OCI-LY7 (cell line): ENCODE measurements at regions not wholly inside any gene's neighbourhood (a gene's known extent, or its start where the extent isn't known, plus 50 kb on each side); places are given as distances from the start of the nearest gene placed in this dataset.

Experiments
- BruUV-seq: library from RNA; stranded (reverse); fragments of 400-500 nt; replicated peaks from 2 replicates; lab custom pipeline; 2021; lab: Mats Ljungman, UMichigan
- CTCF ChIA-PET: fragments of 300-600 bp; sonication (Branson Sonifier 250); formaldehyde crosslinking; loops from one replicate; lab custom pipeline; 2022; ENCODE audit warnings: antibody characterized with exemption; ENCODE audit not compliant: unreplicated experiment; lab: Charles Lee
- POLR2A ChIA-PET: fragments of 300-600 bp; sonication (Branson Sonifier 250); formaldehyde crosslinking; loops from one replicate; lab custom pipeline; 2022; ENCODE audit warnings: antibody characterized with exemption; lab: Charles Lee
- DNase-seq: peaks from one replicate; pipeline ENCODE4 v3.0.0-alpha.2; 2015; ENCODE audit warnings: low spot score
- H2AFZ ChIP-seq: fragments of 200-600 bp; sonication (generic), shearing (Covaris generic); 2 replicates; pipeline ENCODE4 v1.6.1; 2014; ENCODE audit warnings: mild to moderate bottlenecking, antibody characterized with exemption, low read length, moderate library complexity
- H3K27ac ChIP-seq: fragments of 200-600 bp; sonication (generic); 2 replicates; pipeline ENCODE4 v1.5.1; 2014; ENCODE audit warnings: mixed run types, low read depth, mild to moderate bottlenecking, moderate library complexity, low read length, inconsistent platforms; ENCODE audit not compliant: poor library complexity, severe bottlenecking
- H3K36me3 ChIP-seq: fragments of 200-600 bp; sonication (generic); 2 replicates; pipeline ENCODE4 v1.6.1; 2014; ENCODE audit warnings: mild to moderate bottlenecking, antibody characterized with exemption, low read length, moderate library complexity, mixed read lengths; ENCODE audit not compliant: insufficient read depth
- H3K4me1 ChIP-seq: fragments of 200-600 bp; sonication (generic); 2 replicates; pipeline ENCODE4 v1.5.1; 2014; ENCODE audit warnings: mild to moderate bottlenecking, low read length; ENCODE audit not compliant: insufficient read depth, poor library complexity, severe bottlenecking
- H3K4me2 ChIP-seq: fragments of 200-600 bp; sonication (generic); 2 replicates; pipeline ENCODE4 v1.6.1; 2014; ENCODE audit warnings: mild to moderate bottlenecking, low read length
- H3K4me3 ChIP-seq: fragments of 200-600 bp; sonication (generic); 2 replicates; pipeline ENCODE4 v1.5.1; 2014; ENCODE audit warnings: mild to moderate bottlenecking, low read depth, low read length; ENCODE audit not compliant: poor library complexity, severe bottlenecking
- H3K79me2 ChIP-seq: fragments of 200-600 bp; sonication (generic); 2 replicates; pipeline ENCODE4 v1.6.1; 2016; ENCODE audit warnings: low read depth, mild to moderate bottlenecking, low read length, moderate library complexity, mixed read lengths; ENCODE audit not compliant: insufficient read depth
- H3K9me2 ChIP-seq: fragments of 200-600 bp; sonication (generic); 2 replicates; pipeline ENCODE4 v1.6.1; 2016; ENCODE audit warnings: mild to moderate bottlenecking, low read length, mixed read lengths; ENCODE audit not compliant: insufficient read depth
- H3K9me3 ChIP-seq: fragments of 200-600 bp; sonication (generic); 2 replicates; pipeline ENCODE4 v1.6.1; 2014; ENCODE audit warnings: mild to moderate bottlenecking, mixed run types, low read length, mixed read lengths
- H4K20me1 ChIP-seq: fragments of 200-600 bp; sonication (generic); 2 replicates; pipeline ENCODE4 v1.6.1; 2014; ENCODE audit warnings: mild to moderate bottlenecking, antibody characterized with exemption, low read length, moderate library complexity, mixed read lengths; ENCODE audit not compliant: insufficient read depth
- EZH2phosphoT487 ChIP-seq: fragments of 200-600 bp; sonication (generic); IDR thresholded peaks from 2 replicates; pipeline ENCODE4 v1.6.1; 2018; ENCODE audit warnings: low read depth, borderline replicate concordance, mild to moderate bottlenecking, mixed run types, antibody characterized with exemption, low read length, moderate library complexity, mixed read lengths
- intact Hi-C: fragments of 100-400 bp; cut with micrococcal nuclease; formaldehyde crosslinking; loops from one replicate; pipeline ENCODE4 v1.10.0; 2022; ENCODE audit not compliant: unreplicated experiment
- TF ChIP-seq, protein P1 (sequence below): fragments of 200-600 bp; sonication (generic); conservative IDR thresholded peaks from 2 replicates; pipeline ENCODE4 v1.5.1; 2014; ENCODE audit warnings: mild to moderate bottlenecking, antibody characterized with exemption, low read length, moderate library complexity, mixed read lengths

DNA sequence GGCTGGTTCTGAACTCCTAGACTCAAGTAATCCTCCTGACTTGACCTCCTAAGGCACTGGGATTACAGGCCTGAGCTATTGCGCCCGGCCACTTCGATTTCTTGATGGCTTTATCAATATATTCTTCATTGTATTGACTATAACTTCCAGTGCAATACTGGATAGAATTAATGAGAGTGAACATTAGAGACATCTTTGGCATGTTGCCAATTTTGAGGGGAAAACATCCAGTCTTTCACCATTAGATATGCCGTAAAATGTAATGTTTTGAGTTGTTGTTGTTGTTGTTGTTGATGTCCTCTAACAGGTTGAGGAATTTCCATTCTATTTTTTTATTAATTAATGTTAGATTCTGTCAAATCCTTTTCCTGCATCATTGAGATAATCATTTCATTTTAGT, 578.9 kb downstream of the ZWINT start:
- Histone ChIP-seq H3K79me2 (no peaks in the 10 kb centered on the region), H3K9me2 (no peaks in the 10 kb centered on the region), H2AFZ (no peak overlapping the region), H4K20me1 (no peaks in the 10 kb centered on the region), H3K4me2 (no peak overlapping the region), H3K36me3 (no peaks in the 10 kb centered on the region), H3K9me3 (no peaks in the 10 kb centered on the region), H3K4me1 (no peaks in the 10 kb centered on the region), H3K27ac (no peak overlapping the region), H3K4me3 (no peak overlapping the region)
- TF ChIP-seq EZH2phosphoT487, result no peak
- TF ChIP-seq, protein P1, sequence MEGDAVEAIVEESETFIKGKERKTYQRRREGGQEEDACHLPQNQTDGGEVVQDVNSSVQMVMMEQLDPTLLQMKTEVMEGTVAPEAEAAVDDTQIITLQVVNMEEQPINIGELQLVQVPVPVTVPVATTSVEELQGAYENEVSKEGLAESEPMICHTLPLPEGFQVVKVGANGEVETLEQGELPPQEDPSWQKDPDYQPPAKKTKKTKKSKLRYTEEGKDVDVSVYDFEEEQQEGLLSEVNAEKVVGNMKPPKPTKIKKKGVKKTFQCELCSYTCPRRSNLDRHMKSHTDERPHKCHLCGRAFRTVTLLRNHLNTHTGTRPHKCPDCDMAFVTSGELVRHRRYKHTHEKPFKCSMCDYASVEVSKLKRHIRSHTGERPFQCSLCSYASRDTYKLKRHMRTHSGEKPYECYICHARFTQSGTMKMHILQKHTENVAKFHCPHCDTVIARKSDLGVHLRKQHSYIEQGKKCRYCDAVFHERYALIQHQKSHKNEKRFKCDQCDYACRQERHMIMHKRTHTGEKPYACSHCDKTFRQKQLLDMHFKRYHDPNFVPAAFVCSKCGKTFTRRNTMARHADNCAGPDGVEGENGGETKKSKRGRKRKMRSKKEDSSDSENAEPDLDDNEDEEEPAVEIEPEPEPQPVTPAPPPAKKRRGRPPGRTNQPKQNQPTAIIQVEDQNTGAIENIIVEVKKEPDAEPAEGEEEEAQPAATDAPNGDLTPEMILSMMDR, result no peak
- no TSS peak for BruUV-seq
- intact Hi-C loops, result no loop called here
- ChIA-PET POLR2A (no interaction called here), CTCF (no interaction called here)
- no peak for DNase-seq

DNA sequence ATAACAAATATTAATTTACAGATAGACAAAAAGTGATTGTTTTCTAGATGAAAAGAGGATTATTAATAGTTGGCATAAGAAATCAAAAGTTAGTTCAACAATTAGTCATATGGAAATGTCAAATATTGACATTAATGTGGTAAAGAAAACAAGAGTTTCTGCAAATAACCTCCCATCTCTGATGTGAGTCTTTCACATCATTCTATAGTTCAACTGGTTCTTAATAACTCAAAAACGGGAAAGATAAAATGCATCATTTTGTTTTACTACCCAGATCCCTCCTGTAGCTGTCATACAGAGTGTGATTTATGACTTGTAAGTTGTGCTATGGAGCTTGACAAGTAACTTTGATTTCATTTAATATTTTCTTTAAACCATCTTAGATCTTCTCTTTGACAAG, 594.8 kb downstream of the ZWINT start:
- Histone ChIP-seq H3K4me3 (no peak overlapping the region), H3K9me2 (no peaks in the 10 kb centered on the region), H3K36me3 (no peaks in the 10 kb centered on the region), H3K27ac (no peak overlapping the region), H4K20me1 (no peaks in the 10 kb centered on the region), H3K9me3 (no peaks in the 10 kb centered on the region), H3K4me1 (no peaks in the 10 kb centered on the region), H3K79me2 (no peaks in the 10 kb centered on the region), H3K4me2 (no peak overlapping the region), H2AFZ (no peak overlapping the region)
- intact Hi-C loops, result no loop called here
- CTCF ChIA-PET, result no interaction called here
- no peak for TF ChIP-seq EZH2phosphoT487
- TF ChIP-seq, protein P1, result no peak
- POLR2A ChIA-PET, result no interaction called here
- no TSS peak for BruUV-seq
- DNase-seq, result no peak

DNA sequence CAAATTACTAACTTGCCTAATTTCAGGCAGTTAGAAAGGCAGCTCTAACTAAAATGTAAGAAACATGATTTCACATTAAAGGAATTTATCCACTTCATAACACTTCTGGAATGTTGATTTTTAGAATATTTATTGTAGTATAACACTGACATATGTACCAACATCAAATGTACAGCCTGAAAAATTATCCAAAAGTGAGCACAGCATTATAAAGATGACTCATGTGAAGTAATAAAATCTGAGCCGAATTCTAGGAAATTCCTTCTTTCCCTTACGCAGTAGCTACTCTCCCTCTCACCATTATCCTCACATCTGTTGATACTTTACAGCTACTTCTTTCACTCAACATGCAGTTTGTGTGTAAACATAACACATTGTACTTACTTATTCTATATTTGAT, 610.6 kb downstream of the ZWINT start:
- H4K20me1 ChIP-seq, result no peaks in the 10 kb centered on the region
- CTCF ChIA-PET, result no interaction called here
- H2AFZ ChIP-seq, result no peak overlapping the region
- H3K27ac ChIP-seq, result no peak overlapping the region
- H3K4me2 ChIP-seq, result no peak overlapping the region
- TF ChIP-seq, protein P1, result no peak
- no peak for TF ChIP-seq EZH2phosphoT487
- no peaks in the 10 kb centered on the region for H3K9me3 ChIP-seq
- DNase-seq, result no peak
- intact Hi-C loops, result no loop called here
- BruUV-seq, result no TSS peak
- no peak overlapping the region for H3K4me3 ChIP-seq
- POLR2A ChIA-PET, result interaction anchor here (0.6 to 1.0 kb wide), 2 partner anchors 9 to 179 kb away, joined by 3 read pairs; no protein-coding TSS in a partner anchor
- no peaks in the 10 kb centered on the region for H3K9me2 ChIP-seq
- H3K36me3 ChIP-seq, result no peaks in the 10 kb centered on the region
- no peaks in the 10 kb centered on the region for H3K79me2 ChIP-seq
- H3K4me1 ChIP-seq, result no peaks in the 10 kb centered on the region
